CD14-positive monocyte (primary cell): ENCODE measurements at regions not wholly inside any gene's neighbourhood (a gene's known extent, or its start where the extent isn't known, plus 50 kb on each side); places are given as distances from the start of the nearest gene placed in this dataset.

Source experiments
- DNase-seq, 3 donors: peaks; one replicate each; pipeline ENCODE4 v3.0.0-alpha.2; 2011 to 2022
- H2AFZ ChIP-seq: 2 replicates; pipeline ENCODE4 v1.6.0; 2012; ENCODE audit warnings: mild to moderate bottlenecking, low read depth, low read length, inconsistent platforms; ENCODE audit not compliant: insufficient read depth, poor library complexity, severe bottlenecking
- H3K27ac ChIP-seq, 2 donors: 1 replicate in 1 of 2; 2 replicates in 1 of 2; pipeline ENCODE4 v1.5.1; 2012 to 2013; ENCODE audit warnings: low read length in 2 of 2, control low read depth in 1 of 2, inconsistent platforms in 1 of 2, low read depth in 1 of 2, mild to moderate bottlenecking in 1 of 2
- H3K27me3 ChIP-seq, 2 donors: one replicate each; pipeline versions ENCODE4 v1.6.0 to v1.6.1; 2011 to 2013; ENCODE audit warnings: low read length in 2 of 2; ENCODE audit not compliant: control insufficient read depth in 2 of 2, insufficient read depth in 2 of 2
- H3K36me3 ChIP-seq, 2 donors: replicated peaks in 1 of 2; 1 replicate in 1 of 2; 2 replicates in 1 of 2; pipeline versions ENCODE4 v1.5.1 to v1.6.1; 2012 to 2013; ENCODE audit warnings: low read length in 2 of 2, control low read depth in 1 of 2, inconsistent platforms in 1 of 2, mild to moderate bottlenecking in 1 of 2; ENCODE audit not compliant: insufficient read depth in 2 of 2, control insufficient read depth in 1 of 2
- H3K4me1 ChIP-seq, 2 donors: 1 replicate in 1 of 2; 2 replicates in 1 of 2; pipeline versions ENCODE4 v1.5.1 to v1.6.1; 2012 to 2013; ENCODE audit warnings: low read length in 2 of 2, control low read depth in 1 of 2, inconsistent platforms in 1 of 2, mild to moderate bottlenecking in 1 of 2, moderate library complexity in 1 of 2; ENCODE audit not compliant: insufficient read depth in 2 of 2, control insufficient read depth in 1 of 2
- H3K4me2 ChIP-seq: replicated peaks from 2 replicates; pipeline ENCODE3; 2012; ENCODE audit warnings: low read length, moderate library complexity, mild to moderate bottlenecking; ENCODE audit not compliant: poor library complexity, severe bottlenecking; ENCODE audit errors: extremely low read depth
- H3K4me3 ChIP-seq, 3 experiments: fragments of 200-600 bp in 1 of 3; sonication (generic) in 1 of 3; replicated peaks in 1 of 3; 1 replicate in 2 of 3; 2 replicates in 1 of 3; pipeline ENCODE4 v1.5.1; 2011 to 2013; ENCODE audit warnings: low read length in 3 of 3, mild to moderate bottlenecking in 3 of 3, control low read depth in 2 of 3, low read depth in 2 of 3, inconsistent platforms in 1 of 3, moderate library complexity in 1 of 3
- H3K79me2 ChIP-seq: 2 replicates; pipeline ENCODE4 v1.6.0; 2012; ENCODE audit warnings: mild to moderate bottlenecking, control low read depth, inconsistent platforms, low read length, moderate library complexity; ENCODE audit not compliant: insufficient read depth
- H3K9ac ChIP-seq: 2 replicates; pipeline ENCODE4 v1.6.0; 2017; ENCODE audit warnings: low read length, mild to moderate bottlenecking; ENCODE audit not compliant: insufficient read depth, poor library complexity, severe bottlenecking
- H3K9me3 ChIP-seq, 2 donors: replicated peaks in 1 of 2; 1 replicate in 1 of 2; 2 replicates in 1 of 2; pipeline versions ENCODE4 v1.5.1 to v1.6.1; 2012 to 2013; ENCODE audit warnings: low read length in 2 of 2, control low read depth in 1 of 2; ENCODE audit not compliant: control insufficient read depth in 1 of 2, insufficient read depth in 1 of 2
- H4K20me1 ChIP-seq: 2 replicates; pipeline ENCODE4 v1.6.0; 2012; ENCODE audit warnings: mild to moderate bottlenecking, low read length, control low read depth, moderate library complexity; ENCODE audit not compliant: insufficient read depth
- H3K27ac Mint-ChIP-seq, 7 donors: one replicate each; pipeline ENCODE4 v1.8.0; 2020; ENCODE audit warnings: mild to moderate bottlenecking in 7 of 7, mixed read lengths in 7 of 7, moderate library complexity in 6 of 7, inconsistent platforms in 2 of 7
- H3K27me3 Mint-ChIP-seq, 3 donors: one replicate each; pipeline ENCODE4 v1.8.0; 2021 to 2022; ENCODE audit warnings: low read depth in 3 of 3, mild to moderate bottlenecking in 3 of 3, mixed read lengths in 3 of 3, moderate library complexity in 3 of 3, inconsistent platforms in 1 of 3
- H3K36me3 Mint-ChIP-seq, 2 donors: one replicate each; pipeline ENCODE4 v1.8.0; 2020; ENCODE audit warnings: mixed read lengths in 2 of 2, inconsistent platforms in 1 of 2, mild to moderate bottlenecking in 1 of 2
- H3K4me1 Mint-ChIP-seq: one replicate; pipeline ENCODE4 v1.8.0; 2020; ENCODE audit warnings: mild to moderate bottlenecking, mixed read lengths
- H3K4me3 Mint-ChIP-seq, 2 donors: one replicate each; pipeline ENCODE4 v1.8.0; 2020; ENCODE audit warnings: mild to moderate bottlenecking in 2 of 2, mixed read lengths in 2 of 2, moderate library complexity in 1 of 2
- H3K9me3 Mint-ChIP-seq, 7 donors: one replicate each; pipeline ENCODE4 v1.8.0; 2020 to 2022; ENCODE audit warnings: mixed read lengths in 7 of 7, mild to moderate bottlenecking in 6 of 7, moderate library complexity in 6 of 7, inconsistent platforms in 2 of 7
- WGBS: methylation state at CpG from one replicate; pipeline ENCODE4 v1.1.5; 2013; ENCODE audit warnings: missing lambda C conversion rate; ENCODE audit not compliant: insufficient coverage; 5-methylcytosine and 5-hydroxymethylcytosine counted together
- intact Hi-C, 2 donors: fragments of 100-400 bp; cut with micrococcal nuclease; formaldehyde crosslinking; loops; one replicate each; pipeline versions ENCODE4 v1.15.0 to v1.15.1; 2023
- TF ChIP-seq, protein P1 (sequence below): fragments of 200-600 bp; IDR thresholded peaks from one replicate; pipeline ENCODE4 v1.8.0; 2022; ENCODE audit warnings: antibody characterized with exemption, mild to moderate bottlenecking

DNA sequence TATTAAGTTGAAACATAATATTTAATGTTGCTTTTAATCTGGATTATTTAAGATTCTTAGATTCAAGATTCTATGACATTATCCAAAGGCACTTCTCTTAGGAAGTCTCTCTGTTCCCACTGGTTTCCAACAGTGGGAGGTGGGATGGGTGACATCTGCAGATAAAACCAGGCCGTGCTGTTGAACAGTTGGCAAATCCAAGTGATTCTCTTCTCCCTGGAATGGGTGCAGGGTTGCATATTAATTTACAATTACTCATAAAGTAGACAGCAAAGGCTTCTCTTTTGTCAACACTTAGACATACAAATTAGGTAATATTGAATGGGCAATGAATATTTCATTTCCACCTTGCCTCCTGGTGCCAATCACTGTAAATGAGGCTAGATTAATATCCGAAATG lies 233.7 kb upstream of the IL12B start:
- no peak for DNase-seq
- TF ChIP-seq, protein P1, sequence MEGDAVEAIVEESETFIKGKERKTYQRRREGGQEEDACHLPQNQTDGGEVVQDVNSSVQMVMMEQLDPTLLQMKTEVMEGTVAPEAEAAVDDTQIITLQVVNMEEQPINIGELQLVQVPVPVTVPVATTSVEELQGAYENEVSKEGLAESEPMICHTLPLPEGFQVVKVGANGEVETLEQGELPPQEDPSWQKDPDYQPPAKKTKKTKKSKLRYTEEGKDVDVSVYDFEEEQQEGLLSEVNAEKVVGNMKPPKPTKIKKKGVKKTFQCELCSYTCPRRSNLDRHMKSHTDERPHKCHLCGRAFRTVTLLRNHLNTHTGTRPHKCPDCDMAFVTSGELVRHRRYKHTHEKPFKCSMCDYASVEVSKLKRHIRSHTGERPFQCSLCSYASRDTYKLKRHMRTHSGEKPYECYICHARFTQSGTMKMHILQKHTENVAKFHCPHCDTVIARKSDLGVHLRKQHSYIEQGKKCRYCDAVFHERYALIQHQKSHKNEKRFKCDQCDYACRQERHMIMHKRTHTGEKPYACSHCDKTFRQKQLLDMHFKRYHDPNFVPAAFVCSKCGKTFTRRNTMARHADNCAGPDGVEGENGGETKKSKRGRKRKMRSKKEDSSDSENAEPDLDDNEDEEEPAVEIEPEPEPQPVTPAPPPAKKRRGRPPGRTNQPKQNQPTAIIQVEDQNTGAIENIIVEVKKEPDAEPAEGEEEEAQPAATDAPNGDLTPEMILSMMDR, result no peak
- Histone ChIP-seq H3K4me1 (no peaks in the 10 kb centered on the region), H3K79me2 (no peaks in the 10 kb centered on the region), H3K4me2 (no peak overlapping the region), H3K36me3 (no peaks in the 10 kb centered on the region), H3K27ac (no peak overlapping the region), H4K20me1 (no peaks in the 10 kb centered on the region), H3K9ac (no peak overlapping the region), H3K4me3 (no peak overlapping the region), H2AFZ (no peak overlapping the region), H3K27me3 (peaks cover 0 to 3% of the 10 kb centered on the region in 2 donors), H3K9me3 (no peaks in the 10 kb centered on the region)
- H3K9me3 Mint-ChIP-seq, result peaks cover 0 to 1% (median 0%) of the 10 kb centered on the region in 7 donors
- H3K4me3 Mint-ChIP-seq, result no peak overlapping the region
- H3K36me3 Mint-ChIP-seq, result no peaks in the 10 kb centered on the region
- no peaks in the 10 kb centered on the region for H3K4me1 Mint-ChIP-seq
- H3K27me3 Mint-ChIP-seq, result peaks cover 5 to 15% (median 10%) of the 10 kb centered on the region in 3 donors
- no peak overlapping the region for H3K27ac Mint-ChIP-seq
- WGBS, result no CpG with 5 or more reads among the region's 2 CpGs
- intact Hi-C loops, result no loop called here

DNA sequence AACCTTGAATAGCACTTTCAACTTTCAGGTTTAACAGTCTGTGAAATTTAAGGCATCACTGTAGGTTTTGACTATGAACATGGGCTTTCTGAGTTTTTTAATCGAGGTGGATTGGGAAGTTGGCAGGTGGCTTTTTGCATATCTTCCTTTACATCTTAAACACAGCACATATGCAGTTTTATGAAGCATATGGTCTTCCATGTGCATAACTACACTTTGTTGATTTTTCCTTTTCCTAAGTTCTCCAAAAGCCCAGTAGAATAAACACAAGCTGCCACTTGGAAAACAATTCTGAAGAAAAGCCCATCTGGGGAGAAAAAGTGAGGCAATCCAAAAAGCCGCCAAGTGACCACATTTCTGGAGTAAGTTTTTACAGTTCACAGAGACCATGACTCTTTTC lies 236.5 kb upstream of the IL12B start:
- Mint-ChIP-seq H3K36me3 (no peaks in the 10 kb centered on the region), H3K27ac (no peak overlapping the region), H3K9me3 (peaks cover 0 to 1% (median 0%) of the 10 kb centered on the region in 7 donors), H3K4me3 (no peak overlapping the region), H3K4me1 (no peaks in the 10 kb centered on the region), H3K27me3 (peaks cover 1 to 4% (median 4%) of the 10 kb centered on the region in 3 donors)
- no peak overlapping the region for H3K27ac ChIP-seq
- no peaks in the 10 kb centered on the region for H3K9me3 ChIP-seq
- no peak overlapping the region for H3K4me3 ChIP-seq
- H3K4me1 ChIP-seq, result no peaks in the 10 kb centered on the region
- no peak overlapping the region for H2AFZ ChIP-seq
- no CpG with 5 or more reads among the region's 2 CpGs for WGBS
- no peaks in the 10 kb centered on the region for H3K27me3 ChIP-seq
- intact Hi-C loops, result no loop called here
- H3K79me2 ChIP-seq, result no peaks in the 10 kb centered on the region
- H4K20me1 ChIP-seq, result no peaks in the 10 kb centered on the region
- H3K36me3 ChIP-seq, result no peaks in the 10 kb centered on the region
- no peak overlapping the region for H3K4me2 ChIP-seq
- no peak for DNase-seq
- TF ChIP-seq, protein P1, result no peak
- no peak overlapping the region for H3K9ac ChIP-seq
